PC-9 (cell line): ENCODE measurements at regions not wholly inside any gene's neighbourhood (a gene's known extent, or its start where the extent isn't known, plus 50 kb on each side); places are given as distances from the start of the nearest gene placed in this dataset.

ENCODE experiments used
- EZH2 ChIP-seq: fragments of 200-600 bp; sonication (generic); IDR thresholded peaks from 2 replicates; pipeline ENCODE4 v1.8.0; 2017; ENCODE audit warnings: antibody characterized with exemption, low read depth
- TF ChIP-seq, protein P1 (sequence below): fragments of 200-600 bp; sonication (generic); conservative IDR thresholded peaks from 2 replicates; pipeline ENCODE4 v1.6.1; 2017; ENCODE audit warnings: mixed run types, antibody characterized with exemption, mild to moderate bottlenecking, moderate library complexity

DNA sequence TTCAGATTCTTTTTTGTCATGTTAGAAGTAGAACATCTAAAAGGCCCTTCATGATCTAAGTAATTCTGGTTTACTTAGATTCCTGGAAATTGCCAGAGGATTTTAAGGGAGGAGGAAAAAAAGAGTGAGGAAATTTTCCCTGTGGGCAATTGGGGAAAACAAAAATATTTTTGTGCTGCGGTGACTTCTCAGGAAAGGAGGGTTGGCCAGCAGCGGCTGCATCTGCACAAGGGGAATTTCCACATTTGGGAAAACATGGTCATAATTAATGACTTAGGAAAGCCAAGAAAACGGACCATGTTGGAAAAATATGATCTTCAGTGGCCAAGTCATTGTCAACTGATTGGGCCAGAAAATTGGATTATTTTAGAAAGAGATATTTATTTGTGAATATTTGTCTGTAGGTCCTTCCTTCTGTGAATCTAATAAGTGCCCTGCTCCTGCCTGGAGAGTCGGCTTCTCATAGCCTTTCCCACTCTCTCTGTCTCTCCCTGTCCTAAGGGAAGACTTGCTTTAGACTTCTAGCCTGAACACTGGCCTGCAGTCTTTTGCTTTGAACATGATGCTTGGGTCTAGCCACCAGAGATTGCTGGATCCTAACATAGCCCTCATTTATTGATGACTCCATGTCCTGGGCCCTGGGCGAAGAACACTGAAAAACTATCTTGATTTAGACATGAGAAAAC lies 124.2 kb upstream of the MKLN1 start:
- TF ChIP-seq, protein P1, sequence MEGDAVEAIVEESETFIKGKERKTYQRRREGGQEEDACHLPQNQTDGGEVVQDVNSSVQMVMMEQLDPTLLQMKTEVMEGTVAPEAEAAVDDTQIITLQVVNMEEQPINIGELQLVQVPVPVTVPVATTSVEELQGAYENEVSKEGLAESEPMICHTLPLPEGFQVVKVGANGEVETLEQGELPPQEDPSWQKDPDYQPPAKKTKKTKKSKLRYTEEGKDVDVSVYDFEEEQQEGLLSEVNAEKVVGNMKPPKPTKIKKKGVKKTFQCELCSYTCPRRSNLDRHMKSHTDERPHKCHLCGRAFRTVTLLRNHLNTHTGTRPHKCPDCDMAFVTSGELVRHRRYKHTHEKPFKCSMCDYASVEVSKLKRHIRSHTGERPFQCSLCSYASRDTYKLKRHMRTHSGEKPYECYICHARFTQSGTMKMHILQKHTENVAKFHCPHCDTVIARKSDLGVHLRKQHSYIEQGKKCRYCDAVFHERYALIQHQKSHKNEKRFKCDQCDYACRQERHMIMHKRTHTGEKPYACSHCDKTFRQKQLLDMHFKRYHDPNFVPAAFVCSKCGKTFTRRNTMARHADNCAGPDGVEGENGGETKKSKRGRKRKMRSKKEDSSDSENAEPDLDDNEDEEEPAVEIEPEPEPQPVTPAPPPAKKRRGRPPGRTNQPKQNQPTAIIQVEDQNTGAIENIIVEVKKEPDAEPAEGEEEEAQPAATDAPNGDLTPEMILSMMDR = no peak
- TF ChIP-seq EZH2 = no peak
